H1 (cell line): ENCODE measurements at regions not wholly inside any gene's neighbourhood (a gene's known extent, or its start where the extent isn't known, plus 50 kb on each side); places are given as distances from the start of the nearest gene placed in this dataset.

Source experiments
- CBX8 ChIP-seq: fragments of 300-800, 300-1000 bp; sonication (generic); IDR thresholded peaks from 2 replicates; pipeline ENCODE4 v1.7.1; 2016; ENCODE audit warnings: low read depth, low read length, borderline replicate concordance
- CTBP2 ChIP-seq: IDR thresholded peaks from 2 replicates; pipeline ENCODE4 v1.7.0; 2011; ENCODE audit warnings: borderline replicate concordance, mild to moderate bottlenecking, moderate library complexity, mixed read lengths, low read length; ENCODE audit not compliant: insufficient read depth, insufficient read length
- JUND ChIP-seq: IDR thresholded peaks from 2 replicates; pipeline ENCODE4 v1.6.1; 2011; ENCODE audit warnings: mild to moderate bottlenecking, improper control_type of control experiment, low read length
- PHF8 ChIP-seq: fragments of 200-600 bp; sonication (generic); conservative IDR thresholded peaks from 2 replicates; pipeline ENCODE4 v1.7.1; 2012; ENCODE audit warnings: low read depth, mild to moderate bottlenecking, inconsistent platforms, low read length, moderate library complexity
- POLR2AphosphoS5 ChIP-seq: IDR thresholded peaks from 2 replicates; pipeline ENCODE4 v1.6.1; 2011; ENCODE audit warnings: low read depth, low read length
- RAD21 ChIP-seq, 2 experiments: IDR thresholded peaks in 1 of 2; conservative IDR thresholded peaks in 1 of 2; 2 replicates each; pipeline ENCODE4 v1.6.1; 2011; ENCODE audit warnings: low read depth in 2 of 2, low read length in 2 of 2, improper control_type of control experiment in 1 of 2, inconsistent platforms in 1 of 2, mild to moderate bottlenecking in 1 of 2, moderate library complexity in 1 of 2
- RNF2 ChIP-seq: fragments of 200-900, 300-1000 bp; sonication (generic); IDR thresholded peaks from 2 replicates; pipeline ENCODE4 v1.7.1; 2016; ENCODE audit warnings: borderline replicate concordance, low read depth, mild to moderate bottlenecking, antibody characterized with exemption, low read length; ENCODE audit not compliant: poor library complexity, severe bottlenecking; ENCODE audit errors: missing control alignments
- SIN3A ChIP-seq, 2 experiments: IDR thresholded peaks in 1 of 2; conservative IDR thresholded peaks in 1 of 2; 2 replicates each; pipeline ENCODE4 v1.6.1; 2011 to 2012; ENCODE audit warnings: low read length in 2 of 2, improper control_type of control experiment in 1 of 2, low read depth in 1 of 2, mild to moderate bottlenecking in 1 of 2
- SP4 ChIP-seq: IDR thresholded peaks from 2 replicates; pipeline ENCODE4 v1.6.1; 2012; ENCODE audit warnings: low read length, inconsistent platforms
- TCF12 ChIP-seq: IDR thresholded peaks from 2 replicates; pipeline ENCODE4 v1.6.1; 2011; ENCODE audit warnings: low read depth, mild to moderate bottlenecking, low read length
- TF ChIP-seq, protein P1 (sequence below): fragments of 300-600 bp; sonication (generic); IDR thresholded peaks from 2 replicates; pipeline ENCODE4 v1.7.1; 2012; ENCODE audit warnings: low read length, moderate library complexity, mild to moderate bottlenecking, inconsistent platforms; ENCODE audit not compliant: insufficient replicate concordance

DNA sequence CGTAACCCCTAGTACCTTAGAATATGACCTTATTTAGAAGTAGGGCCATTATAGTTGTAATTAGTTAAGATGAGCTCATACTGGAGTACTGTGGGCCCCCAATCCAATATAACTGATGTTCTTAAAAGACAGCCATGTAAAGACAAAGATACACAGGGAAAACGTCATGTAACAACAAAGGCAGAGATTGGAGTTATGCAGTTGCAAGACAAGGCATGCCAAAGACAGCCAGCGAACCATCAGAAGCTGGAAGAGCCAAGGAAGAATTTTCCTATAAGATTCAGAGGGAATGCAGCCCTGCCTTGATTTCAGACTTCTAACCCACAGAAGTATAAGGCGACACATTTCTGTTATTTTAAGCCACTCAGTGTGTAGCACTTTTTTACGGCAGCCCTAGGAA, 55.9 kb upstream of the TLK1 start (continued):
- TF ChIP-seq, protein P1, sequence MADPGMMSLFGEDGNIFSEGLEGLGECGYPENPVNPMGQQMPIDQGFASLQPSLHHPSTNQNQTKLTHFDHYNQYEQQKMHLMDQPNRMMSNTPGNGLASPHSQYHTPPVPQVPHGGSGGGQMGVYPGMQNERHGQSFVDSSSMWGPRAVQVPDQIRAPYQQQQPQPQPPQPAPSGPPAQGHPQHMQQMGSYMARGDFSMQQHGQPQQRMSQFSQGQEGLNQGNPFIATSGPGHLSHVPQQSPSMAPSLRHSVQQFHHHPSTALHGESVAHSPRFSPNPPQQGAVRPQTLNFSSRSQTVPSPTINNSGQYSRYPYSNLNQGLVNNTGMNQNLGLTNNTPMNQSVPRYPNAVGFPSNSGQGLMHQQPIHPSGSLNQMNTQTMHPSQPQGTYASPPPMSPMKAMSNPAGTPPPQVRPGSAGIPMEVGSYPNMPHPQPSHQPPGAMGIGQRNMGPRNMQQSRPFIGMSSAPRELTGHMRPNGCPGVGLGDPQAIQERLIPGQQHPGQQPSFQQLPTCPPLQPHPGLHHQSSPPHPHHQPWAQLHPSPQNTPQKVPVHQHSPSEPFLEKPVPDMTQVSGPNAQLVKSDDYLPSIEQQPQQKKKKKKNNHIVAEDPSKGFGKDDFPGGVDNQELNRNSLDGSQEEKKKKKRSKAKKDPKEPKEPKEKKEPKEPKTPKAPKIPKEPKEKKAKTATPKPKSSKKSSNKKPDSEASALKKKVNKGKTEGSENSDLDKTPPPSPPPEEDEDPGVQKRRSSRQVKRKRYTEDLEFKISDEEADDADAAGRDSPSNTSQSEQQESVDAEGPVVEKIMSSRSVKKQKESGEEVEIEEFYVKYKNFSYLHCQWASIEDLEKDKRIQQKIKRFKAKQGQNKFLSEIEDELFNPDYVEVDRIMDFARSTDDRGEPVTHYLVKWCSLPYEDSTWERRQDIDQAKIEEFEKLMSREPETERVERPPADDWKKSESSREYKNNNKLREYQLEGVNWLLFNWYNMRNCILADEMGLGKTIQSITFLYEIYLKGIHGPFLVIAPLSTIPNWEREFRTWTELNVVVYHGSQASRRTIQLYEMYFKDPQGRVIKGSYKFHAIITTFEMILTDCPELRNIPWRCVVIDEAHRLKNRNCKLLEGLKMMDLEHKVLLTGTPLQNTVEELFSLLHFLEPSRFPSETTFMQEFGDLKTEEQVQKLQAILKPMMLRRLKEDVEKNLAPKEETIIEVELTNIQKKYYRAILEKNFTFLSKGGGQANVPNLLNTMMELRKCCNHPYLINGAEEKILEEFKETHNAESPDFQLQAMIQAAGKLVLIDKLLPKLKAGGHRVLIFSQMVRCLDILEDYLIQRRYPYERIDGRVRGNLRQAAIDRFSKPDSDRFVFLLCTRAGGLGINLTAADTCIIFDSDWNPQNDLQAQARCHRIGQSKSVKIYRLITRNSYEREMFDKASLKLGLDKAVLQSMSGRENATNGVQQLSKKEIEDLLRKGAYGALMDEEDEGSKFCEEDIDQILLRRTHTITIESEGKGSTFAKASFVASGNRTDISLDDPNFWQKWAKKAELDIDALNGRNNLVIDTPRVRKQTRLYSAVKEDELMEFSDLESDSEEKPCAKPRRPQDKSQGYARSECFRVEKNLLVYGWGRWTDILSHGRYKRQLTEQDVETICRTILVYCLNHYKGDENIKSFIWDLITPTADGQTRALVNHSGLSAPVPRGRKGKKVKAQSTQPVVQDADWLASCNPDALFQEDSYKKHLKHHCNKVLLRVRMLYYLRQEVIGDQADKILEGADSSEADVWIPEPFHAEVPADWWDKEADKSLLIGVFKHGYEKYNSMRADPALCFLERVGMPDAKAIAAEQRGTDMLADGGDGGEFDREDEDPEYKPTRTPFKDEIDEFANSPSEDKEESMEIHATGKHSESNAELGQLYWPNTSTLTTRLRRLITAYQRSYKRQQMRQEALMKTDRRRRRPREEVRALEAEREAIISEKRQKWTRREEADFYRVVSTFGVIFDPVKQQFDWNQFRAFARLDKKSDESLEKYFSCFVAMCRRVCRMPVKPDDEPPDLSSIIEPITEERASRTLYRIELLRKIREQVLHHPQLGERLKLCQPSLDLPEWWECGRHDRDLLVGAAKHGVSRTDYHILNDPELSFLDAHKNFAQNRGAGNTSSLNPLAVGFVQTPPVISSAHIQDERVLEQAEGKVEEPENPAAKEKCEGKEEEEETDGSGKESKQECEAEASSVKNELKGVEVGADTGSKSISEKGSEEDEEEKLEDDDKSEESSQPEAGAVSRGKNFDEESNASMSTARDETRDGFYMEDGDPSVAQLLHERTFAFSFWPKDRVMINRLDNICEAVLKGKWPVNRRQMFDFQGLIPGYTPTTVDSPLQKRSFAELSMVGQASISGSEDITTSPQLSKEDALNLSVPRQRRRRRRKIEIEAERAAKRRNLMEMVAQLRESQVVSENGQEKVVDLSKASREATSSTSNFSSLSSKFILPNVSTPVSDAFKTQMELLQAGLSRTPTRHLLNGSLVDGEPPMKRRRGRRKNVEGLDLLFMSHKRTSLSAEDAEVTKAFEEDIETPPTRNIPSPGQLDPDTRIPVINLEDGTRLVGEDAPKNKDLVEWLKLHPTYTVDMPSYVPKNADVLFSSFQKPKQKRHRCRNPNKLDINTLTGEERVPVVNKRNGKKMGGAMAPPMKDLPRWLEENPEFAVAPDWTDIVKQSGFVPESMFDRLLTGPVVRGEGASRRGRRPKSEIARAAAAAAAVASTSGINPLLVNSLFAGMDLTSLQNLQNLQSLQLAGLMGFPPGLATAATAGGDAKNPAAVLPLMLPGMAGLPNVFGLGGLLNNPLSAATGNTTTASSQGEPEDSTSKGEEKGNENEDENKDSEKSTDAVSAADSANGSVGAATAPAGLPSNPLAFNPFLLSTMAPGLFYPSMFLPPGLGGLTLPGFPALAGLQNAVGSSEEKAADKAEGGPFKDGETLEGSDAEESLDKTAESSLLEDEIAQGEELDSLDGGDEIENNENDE = no peak
- TF ChIP-seq TCF12 (no peak), RAD21 (IDR thresholded peaks at IDR 0.05 in 1 of 2, conservative IDR thresholded peaks at IDR 0.05 in 1 of 2; ENCODE audit: low read depth in 2 of 2, low read length in 2 of 2) (no peak), SP4 (no peak), POLR2AphosphoS5 (no peak), SIN3A (conservative IDR thresholded peaks at IDR 0.05 in 1 of 2, IDR thresholded peaks at IDR 0.05 in 1 of 2; ENCODE audit: low read depth in 1 of 2, low read length in 2 of 2) (no peak), RNF2 (no peak), CTBP2 (no peak), PHF8 (no peak), CBX8 (no peak), JUND (no peak)
